Neural progenitor cell (in vitro differentiated cells): ENCODE measurements at regions not wholly inside any gene's neighbourhood (a gene's known extent, or its start where the extent isn't known, plus 50 kb on each side); places are given as distances from the start of the nearest gene placed in this dataset.

Experiments
- EZH2 ChIP-seq: fragments of 200-600 bp; sonication (generic); IDR thresholded peaks from 2 replicates; pipeline ENCODE4 v1.6.1; 2017; ENCODE audit warnings: antibody characterized with exemption, mild to moderate bottlenecking, moderate library complexity
- TF ChIP-seq, protein P1 (sequence below): fragments of 200-600 bp; sonication (generic); IDR thresholded peaks from 2 replicates; pipeline ENCODE4 v1.5.1; 2017; ENCODE audit warnings: antibody characterized with exemption, mild to moderate bottlenecking

DNA sequence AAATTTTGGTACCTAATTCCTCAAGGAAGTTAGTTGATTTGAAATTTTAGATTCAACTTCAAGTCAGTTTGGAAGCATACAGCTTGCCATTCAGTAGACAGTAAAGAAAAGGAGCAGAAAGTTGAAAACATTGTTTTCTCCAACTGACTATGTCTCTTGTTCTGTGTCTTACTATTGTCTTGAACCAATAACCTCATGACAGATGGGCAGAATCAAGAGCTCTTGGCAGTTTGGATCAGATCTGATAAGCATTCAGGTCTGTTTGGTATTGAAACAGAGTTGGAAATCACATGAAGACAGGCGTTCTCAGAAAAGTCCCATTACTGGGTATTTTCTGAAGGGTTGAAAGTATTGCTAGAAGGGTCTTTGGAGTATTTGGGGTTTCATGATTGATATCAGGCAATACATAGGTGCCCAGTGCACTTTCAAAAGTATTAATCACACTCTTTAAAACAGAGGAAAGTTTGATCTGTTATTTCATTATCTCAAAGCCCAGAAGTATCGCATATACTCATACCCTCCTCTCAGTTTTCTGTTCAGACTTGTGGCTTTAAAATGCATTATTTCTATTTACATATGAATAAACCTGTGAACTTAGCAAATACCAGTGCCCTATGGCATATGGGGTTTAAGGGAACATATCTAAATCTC is 428.4 kb upstream of the ZEB2 start:
- TF ChIP-seq, protein P1, sequence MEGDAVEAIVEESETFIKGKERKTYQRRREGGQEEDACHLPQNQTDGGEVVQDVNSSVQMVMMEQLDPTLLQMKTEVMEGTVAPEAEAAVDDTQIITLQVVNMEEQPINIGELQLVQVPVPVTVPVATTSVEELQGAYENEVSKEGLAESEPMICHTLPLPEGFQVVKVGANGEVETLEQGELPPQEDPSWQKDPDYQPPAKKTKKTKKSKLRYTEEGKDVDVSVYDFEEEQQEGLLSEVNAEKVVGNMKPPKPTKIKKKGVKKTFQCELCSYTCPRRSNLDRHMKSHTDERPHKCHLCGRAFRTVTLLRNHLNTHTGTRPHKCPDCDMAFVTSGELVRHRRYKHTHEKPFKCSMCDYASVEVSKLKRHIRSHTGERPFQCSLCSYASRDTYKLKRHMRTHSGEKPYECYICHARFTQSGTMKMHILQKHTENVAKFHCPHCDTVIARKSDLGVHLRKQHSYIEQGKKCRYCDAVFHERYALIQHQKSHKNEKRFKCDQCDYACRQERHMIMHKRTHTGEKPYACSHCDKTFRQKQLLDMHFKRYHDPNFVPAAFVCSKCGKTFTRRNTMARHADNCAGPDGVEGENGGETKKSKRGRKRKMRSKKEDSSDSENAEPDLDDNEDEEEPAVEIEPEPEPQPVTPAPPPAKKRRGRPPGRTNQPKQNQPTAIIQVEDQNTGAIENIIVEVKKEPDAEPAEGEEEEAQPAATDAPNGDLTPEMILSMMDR = no peak
- no peak for TF ChIP-seq EZH2
